NCI-H2171 (cell line): ENCODE measurements at regions not wholly inside any gene's neighbourhood (a gene's known extent, or its start where the extent isn't known, plus 50 kb on each side); places are given as distances from the start of the nearest gene placed in this dataset.

Source experiments
- DNase-seq: peaks from one replicate; lab custom pipeline; 2025; lab: John Stamatoyannopoulos, UW

GRCh38 chr9:73011956-73012355 lies 59.1 kb upstream of the ALDH1A1 start:
- no peak for DNase-seq

DNA sequence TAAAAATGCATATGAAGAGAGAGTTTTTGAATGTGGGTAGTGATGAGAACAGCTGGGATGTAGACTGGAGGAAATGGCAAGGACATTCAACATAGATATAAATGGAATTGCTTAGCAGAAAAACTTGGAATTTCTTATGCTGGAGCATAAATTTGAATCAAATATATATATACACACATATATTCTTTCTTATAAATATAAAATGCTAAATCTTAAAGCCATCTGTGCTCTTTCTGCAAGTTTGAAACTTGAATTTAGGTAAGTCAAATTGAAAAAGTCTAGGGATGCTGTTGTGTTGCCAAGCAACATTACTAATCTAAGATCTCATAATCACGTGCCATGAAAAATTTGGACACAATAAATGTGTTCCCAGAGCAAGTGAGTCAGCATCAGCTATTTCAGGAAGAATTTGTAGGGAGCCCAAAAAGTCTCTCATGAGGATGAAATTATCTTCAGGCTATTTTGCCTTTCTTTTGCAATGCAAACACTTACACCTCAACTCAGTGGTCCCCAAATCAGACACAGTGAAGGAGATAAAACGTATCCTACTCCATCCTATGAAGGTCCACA lies 58.4 kb upstream of the ALDH1A1 start:
- DNase-seq: no peak

GRCh38 chr9:73009649-73010288 lies 56.9 kb upstream of the ALDH1A1 start:
- DNase-seq: no peak

DNA sequence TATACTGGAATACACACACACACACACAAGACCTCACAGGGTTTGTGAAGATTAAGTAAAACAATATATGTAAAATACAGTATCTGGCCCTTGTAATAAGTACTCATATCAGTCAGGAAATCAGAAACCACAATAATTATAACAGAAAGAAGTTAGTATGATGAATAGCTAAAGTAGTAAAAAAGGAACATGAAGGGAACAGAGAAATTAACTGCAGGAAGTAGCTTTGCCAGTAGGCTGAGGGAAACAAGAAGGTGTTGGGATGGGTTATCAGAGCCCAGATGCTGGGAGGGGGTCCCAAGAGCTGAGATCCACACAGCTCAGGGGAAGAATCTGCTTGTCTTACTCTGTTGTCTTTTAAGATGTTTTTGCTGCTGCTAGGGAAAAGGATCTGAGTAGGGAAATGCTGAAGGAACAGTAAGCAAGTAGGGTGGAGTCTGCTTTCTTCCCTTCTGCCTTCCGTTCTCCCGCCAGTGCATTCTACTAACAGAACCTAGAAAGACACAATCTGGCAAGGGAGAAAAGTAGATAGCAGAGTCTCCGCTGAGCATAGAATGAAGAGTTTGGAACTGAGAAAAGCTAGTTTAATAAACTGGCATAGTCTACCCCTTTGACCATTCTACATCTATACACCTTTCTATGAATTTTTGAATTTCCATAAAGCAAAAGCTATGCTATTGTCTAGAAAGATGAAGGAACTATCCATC lies 55.3 kb upstream of the ALDH1A1 start:
- DNase-seq: no peak

GRCh38 chr9:73006986-73007385 lies 54.1 kb upstream of the ALDH1A1 start:
- no peak for DNase-seq
